ENCODE measurements at regions not wholly inside any gene's neighbourhood (a gene's known extent, or its start where the extent isn't known, plus 50 kb on each side); places are given as distances from the start of the nearest gene placed in this dataset.

GRCh38 chr4:130812117-130812765, 1716.3 kb downstream of the C4orf33 start:
- FAIRE-seq: no peak
- H3K27ac ChIP-seq (ENCODE audit: control insufficient read depth, insufficient read depth): no peak overlapping the region

GRCh38 chr4:130814896-130815295, 1718.9 kb downstream of the C4orf33 start:
- TF ChIP-seq EGR1 (IDR thresholded peaks at IDR 0.05; ENCODE audit: borderline replicate concordance in 1 of 2, low read depth in 2 of 2, low read length in 2 of 2): no peak
- TF ChIP-seq IRF5 (IDR thresholded peaks at IDR 0.05; ENCODE audit: borderline replicate concordance): no peak
- TF ChIP-seq ATF7 (IDR thresholded peaks at IDR 0.05; ENCODE audit: low read depth): 0 out of 2 replicates have a peak, but pooled peaks have one; percentile 18
- TF ChIP-seq ELK1 (IDR thresholded peaks at IDR 0.05; ENCODE audit: low read depth, low read length): no peak
- TF ChIP-seq MTA2 (IDR thresholded peaks at IDR 0.05; ENCODE audit: low read depth): 0 out of 2 replicates have a peak, but pooled peaks have one; percentile 14
- no peak for TF ChIP-seq SREBF2 (IDR thresholded peaks at IDR 0.05; ENCODE audit: low read length)
- no peak for TF ChIP-seq POU2F2 (IDR thresholded peaks at IDR 0.05; ENCODE audit: borderline replicate concordance, low read depth, low read length)
- no peak for TF ChIP-seq PBX3 (IDR thresholded peaks at IDR 0.05; ENCODE audit: insufficient replicate concordance, low read depth, low read length)
- TF ChIP-seq CHD2 (IDR thresholded peaks at IDR 0.05; ENCODE audit: borderline replicate concordance, low read depth, low read length): no peak
- peak; percentile 26; the same call in 1 of the 2 replicates for TF ChIP-seq RUNX3 (IDR thresholded peaks at IDR 0.05; ENCODE audit: low read length)
- no peak for TF ChIP-seq ATF3 (IDR thresholded peaks at IDR 0.05; ENCODE audit: borderline replicate concordance, extremely low read depth, low read depth, low read length)
- TF ChIP-seq TBL1XR1 (IDR thresholded peaks at IDR 0.05; ENCODE audit: low read depth, low read length): no peak
- no peak for TF ChIP-seq NRF1 (conservative IDR thresholded peaks at IDR 0.05; ENCODE audit: low read depth, low read length)
- ChIA-PET SMC1A (ENCODE audit: uncharacterized antibody, unreplicated experiment) (interaction anchor here (0.7 kb wide), 1 partner anchor 9 kb away, joined by 4 read pairs; no protein-coding TSS in a partner anchor), CTCF (interaction anchor here (1.0 kb wide), 1 partner anchor 9 kb away, joined by 3 read pairs; no protein-coding TSS in a partner anchor), POLR2A (no interaction called here), RAD21 (ENCODE audit: unreplicated experiment) (no interaction called here)
- Histone ChIP-seq H2AFZ (ENCODE audit: control insufficient read depth, low read depth, low read length) (no peak overlapping the region), H3K4me2 (ENCODE audit: control insufficient read depth, insufficient read depth) (no peak overlapping the region), H4K20me1 (ENCODE audit: control insufficient read depth, insufficient read depth) (no peaks in the 10 kb centered on the region), H3K27me3 (replicated peaks in 1 of 2; ENCODE audit: control insufficient read depth in 2 of 2, insufficient read depth in 2 of 2, low read length in 1 of 2) (no peaks in the 10 kb centered on the region), H3K4me3 (no peak overlapping the region), H3K27ac (ENCODE audit: control insufficient read depth, insufficient read depth) (no peak overlapping the region), H3K9ac (ENCODE audit: control insufficient read depth, insufficient read depth, low read length) (no peak overlapping the region), H3K36me3 (ENCODE audit: control insufficient read depth in 2 of 2, insufficient read depth in 2 of 2, low read length in 1 of 2) (no peaks in the 10 kb centered on the region), H3K9me3 (replicated peaks; ENCODE audit: control insufficient read depth, insufficient read depth, low read length) (no peaks in the 10 kb centered on the region), H3K79me2 (ENCODE audit: control insufficient read depth, insufficient read depth, low read length) (no peaks in the 10 kb centered on the region), H3K4me1 (ENCODE audit: control insufficient read depth, insufficient read depth, low read length) (no peaks in the 10 kb centered on the region)
- in situ Hi-C loops (cut with MboI) (no loop called here), intact Hi-C loops (cut with micrococcal nuclease; ENCODE audit: unreplicated experiment) (no loop called here)
- FAIRE-seq: no peak
- no peak for DNase-seq (ENCODE audit: low read depth, low spot score)
- no TSS peak for BruUV-seq (replicated peaks)
- peak; percentile 66 for ATAC-seq

More at GRCh38 chr4:130812117-130812765, 1716.3 kb downstream of the C4orf33 start:
- BruUV-seq (replicated peaks): no TSS peak
- no peaks in the 10 kb centered on the region for H3K27me3 ChIP-seq (replicated peaks in 1 of 2; ENCODE audit: control insufficient read depth in 2 of 2, insufficient read depth in 2 of 2, low read length in 1 of 2)
- ATAC-seq (no peak), DNase-seq (ENCODE audit: low read depth, low spot score) (no peak)
- in situ Hi-C loops (cut with MboI) (no loop called here), intact Hi-C loops (cut with micrococcal nuclease; ENCODE audit: unreplicated experiment) (no loop called here)
- H3K4me2 ChIP-seq (ENCODE audit: control insufficient read depth, insufficient read depth): no peak overlapping the region
- ChIA-PET POLR2A (no interaction called here), RAD21 (ENCODE audit: unreplicated experiment) (no interaction called here), SMC1A (ENCODE audit: uncharacterized antibody, unreplicated experiment) (no interaction called here), CTCF (interaction anchor here (1.1 to 1.4 kb wide), 2 partner anchors 9 to 249 kb away, joined by 3 to 4 read pairs; no protein-coding TSS in a partner anchor)
- TF ChIP-seq IKZF2 (IDR thresholded peaks at IDR 0.05) (no peak), MEF2B (IDR thresholded peaks at IDR 0.05; ENCODE audit: partially characterized antibody, poor library complexity, severe bottlenecking) (peak; percentile 15)
- no peaks in the 10 kb centered on the region for H3K79me2 ChIP-seq (ENCODE audit: control insufficient read depth, insufficient read depth, low read length)
- H3K4me3 ChIP-seq: no peak overlapping the region
- no peaks in the 10 kb centered on the region for H3K36me3 ChIP-seq (ENCODE audit: control insufficient read depth in 2 of 2, insufficient read depth in 2 of 2, low read length in 1 of 2)
- no peaks in the 10 kb centered on the region for H3K4me1 ChIP-seq (ENCODE audit: control insufficient read depth, insufficient read depth, low read length)
- no peak overlapping the region for H2AFZ ChIP-seq (ENCODE audit: control insufficient read depth, low read depth, low read length)
- H3K9ac ChIP-seq (ENCODE audit: control insufficient read depth, insufficient read depth, low read length): no peak overlapping the region
- 0% methylated on average over 2 of the region's 2 CpGs for WGBS (ENCODE audit: insufficient coverage, insufficient replicate concordance, low lambda C conversion rate, missing lambda C conversion rate)
- no peaks in the 10 kb centered on the region for H3K9me3 ChIP-seq (replicated peaks; ENCODE audit: control insufficient read depth, insufficient read depth, low read length)
- no peaks in the 10 kb centered on the region for H4K20me1 ChIP-seq (ENCODE audit: control insufficient read depth, insufficient read depth)

All from GM12878 (cell line).